ENCODE measurements at regions not wholly inside any gene's neighbourhood (a gene's known extent, or its start where the extent isn't known, plus 50 kb on each side); places are given as distances from the start of the nearest gene placed in this dataset.

DNA sequence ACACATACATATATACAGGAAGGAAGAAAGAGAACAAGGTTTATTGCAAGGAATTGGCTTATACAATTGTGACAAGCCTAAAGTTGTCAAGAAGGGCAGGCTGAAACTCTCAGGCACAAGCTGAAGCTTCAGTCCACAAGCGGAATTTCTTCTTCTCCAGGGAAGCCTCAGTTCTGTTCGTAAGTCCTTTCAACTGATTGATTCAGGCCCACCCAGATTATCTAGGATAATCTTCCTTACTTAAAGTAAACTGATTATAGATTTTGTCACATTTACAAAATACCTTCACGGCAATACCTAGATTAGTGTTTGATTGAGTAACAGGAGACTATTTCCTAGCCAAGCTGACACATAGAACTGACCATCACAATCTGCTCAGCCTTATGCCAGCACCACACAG is 81.5 kb upstream of the TMEM260 start:
- Histone ChIP-seq H3K9me3 (ENCODE audit: insufficient read depth, low read depth, low read length) (no peaks in the 10 kb centered on the region), H3K4me1 (ENCODE audit: insufficient read depth, low read length) (no peaks in the 10 kb centered on the region), H3K9ac (ENCODE audit: low read length) (no peak overlapping the region), H3K36me3 (ENCODE audit: insufficient read depth, low read length) (no peaks in the 10 kb centered on the region), H4K20me1 (ENCODE audit: insufficient read depth, low read length) (no peaks in the 10 kb centered on the region), H3K27me3 (ENCODE audit: insufficient read depth, low read length) (peaks cover 3% of the 10 kb centered on the region), H2AFZ (ENCODE audit: low read depth, low read length) (no peak overlapping the region), H3K27ac (ENCODE audit: low read depth, low read length) (no peak overlapping the region), H3K4me3 (ENCODE audit: insufficient read depth, low read depth, low read length) (no peak overlapping the region), H3K4me2 (ENCODE audit: low read length) (no peak overlapping the region), H3K79me2 (ENCODE audit: insufficient read depth, low read length) (no peaks in the 10 kb centered on the region)
- H3K4me1 Mint-ChIP-seq (ENCODE audit: low read depth, unreplicated experiment), result peaks cover 2% of the 10 kb centered on the region
- DNase-seq (ENCODE audit: low read depth) (no peak), FAIRE-seq (no peak)
- no peaks in the 10 kb centered on the region for H3K36me3 Mint-ChIP-seq (ENCODE audit: low read depth, unreplicated experiment)
- no peaks in the 10 kb centered on the region for H3K9me3 Mint-ChIP-seq (ENCODE audit: unreplicated experiment)
- peaks cover 9% of the 10 kb centered on the region for H3K27me3 Mint-ChIP-seq (ENCODE audit: low read depth, unreplicated experiment)
- TF ChIP-seq, protein P1, sequence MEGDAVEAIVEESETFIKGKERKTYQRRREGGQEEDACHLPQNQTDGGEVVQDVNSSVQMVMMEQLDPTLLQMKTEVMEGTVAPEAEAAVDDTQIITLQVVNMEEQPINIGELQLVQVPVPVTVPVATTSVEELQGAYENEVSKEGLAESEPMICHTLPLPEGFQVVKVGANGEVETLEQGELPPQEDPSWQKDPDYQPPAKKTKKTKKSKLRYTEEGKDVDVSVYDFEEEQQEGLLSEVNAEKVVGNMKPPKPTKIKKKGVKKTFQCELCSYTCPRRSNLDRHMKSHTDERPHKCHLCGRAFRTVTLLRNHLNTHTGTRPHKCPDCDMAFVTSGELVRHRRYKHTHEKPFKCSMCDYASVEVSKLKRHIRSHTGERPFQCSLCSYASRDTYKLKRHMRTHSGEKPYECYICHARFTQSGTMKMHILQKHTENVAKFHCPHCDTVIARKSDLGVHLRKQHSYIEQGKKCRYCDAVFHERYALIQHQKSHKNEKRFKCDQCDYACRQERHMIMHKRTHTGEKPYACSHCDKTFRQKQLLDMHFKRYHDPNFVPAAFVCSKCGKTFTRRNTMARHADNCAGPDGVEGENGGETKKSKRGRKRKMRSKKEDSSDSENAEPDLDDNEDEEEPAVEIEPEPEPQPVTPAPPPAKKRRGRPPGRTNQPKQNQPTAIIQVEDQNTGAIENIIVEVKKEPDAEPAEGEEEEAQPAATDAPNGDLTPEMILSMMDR (IDR thresholded peaks at IDR 0.05; ENCODE audit: insufficient read depth, low read depth, low read length), result no peak
- no peak for TF ChIP-seq EZH2 (IDR thresholded peaks at IDR 0.05; ENCODE audit: insufficient read depth, low read length)
- H3K27ac Mint-ChIP-seq (ENCODE audit: unreplicated experiment), result no peak overlapping the region
- H3K4me3 Mint-ChIP-seq (ENCODE audit: unreplicated experiment), result no peak overlapping the region

DNA sequence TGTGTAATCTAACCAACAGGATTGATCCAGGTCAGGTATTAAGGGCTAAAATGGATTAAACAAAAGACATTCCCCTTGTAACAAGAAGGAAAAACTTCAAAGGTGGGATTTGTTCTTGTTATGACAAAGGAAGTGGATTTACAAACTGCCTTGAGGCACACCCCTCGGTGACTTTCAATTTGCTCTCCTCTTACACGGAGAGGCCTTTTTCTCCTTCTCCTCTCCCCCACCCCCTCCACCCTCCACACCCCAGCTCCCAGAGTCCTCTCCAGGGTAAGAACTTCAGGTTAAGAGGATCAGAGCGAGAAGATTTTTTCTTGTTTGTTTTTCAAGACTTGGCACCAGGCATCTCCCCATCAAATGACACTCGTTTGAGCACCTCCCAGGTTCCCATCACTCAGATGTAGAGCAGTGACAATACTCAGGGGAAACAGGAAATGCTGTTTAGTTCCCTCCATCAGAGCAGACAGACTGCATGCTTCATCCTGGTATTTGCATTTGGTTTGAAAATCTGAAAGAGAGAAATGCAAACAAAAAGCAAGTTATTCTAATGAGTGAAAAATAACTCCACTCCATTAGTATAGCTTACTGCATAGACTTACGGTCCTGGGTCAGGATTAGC is 77.6 kb upstream of the TMEM260 start:
- no peaks in the 10 kb centered on the region for H4K20me1 ChIP-seq (ENCODE audit: insufficient read depth, low read length)
- no peaks in the 10 kb centered on the region for H3K4me1 Mint-ChIP-seq (ENCODE audit: low read depth, unreplicated experiment)
- H3K4me2 ChIP-seq (ENCODE audit: low read length), result no peak overlapping the region
- no peak for TF ChIP-seq EZH2 (IDR thresholded peaks at IDR 0.05; ENCODE audit: insufficient read depth, low read length)
- TF ChIP-seq, protein P1 (IDR thresholded peaks at IDR 0.05; ENCODE audit: insufficient read depth, low read depth, low read length), result no peak
- no peak overlapping the region for H3K4me3 ChIP-seq (ENCODE audit: insufficient read depth, low read depth, low read length)
- H3K27ac ChIP-seq (ENCODE audit: low read depth, low read length), result no peak overlapping the region
- FAIRE-seq (no peak), DNase-seq (ENCODE audit: low read depth) (no peak)
- H3K36me3 ChIP-seq (ENCODE audit: insufficient read depth, low read length), result no peaks in the 10 kb centered on the region
- no peak overlapping the region for H3K9ac ChIP-seq (ENCODE audit: low read length)
- H3K27me3 ChIP-seq (ENCODE audit: insufficient read depth, low read length), result peaks cover 8% of the 10 kb centered on the region
- H3K27ac Mint-ChIP-seq (ENCODE audit: unreplicated experiment), result no peak overlapping the region
- no peaks in the 10 kb centered on the region for H3K36me3 Mint-ChIP-seq (ENCODE audit: low read depth, unreplicated experiment)
- no peak overlapping the region for H3K4me3 Mint-ChIP-seq (ENCODE audit: unreplicated experiment)
- H3K79me2 ChIP-seq (ENCODE audit: insufficient read depth, low read length), result no peaks in the 10 kb centered on the region
- H2AFZ ChIP-seq (ENCODE audit: low read depth, low read length), result no peak overlapping the region
- no peaks in the 10 kb centered on the region for H3K4me1 ChIP-seq (ENCODE audit: insufficient read depth, low read length)
- no peaks in the 10 kb centered on the region for H3K9me3 ChIP-seq (ENCODE audit: insufficient read depth, low read depth, low read length)
- no peaks in the 10 kb centered on the region for H3K9me3 Mint-ChIP-seq (ENCODE audit: unreplicated experiment)
- peaks cover 8% of the 10 kb centered on the region for H3K27me3 Mint-ChIP-seq (ENCODE audit: low read depth, unreplicated experiment)

DNA sequence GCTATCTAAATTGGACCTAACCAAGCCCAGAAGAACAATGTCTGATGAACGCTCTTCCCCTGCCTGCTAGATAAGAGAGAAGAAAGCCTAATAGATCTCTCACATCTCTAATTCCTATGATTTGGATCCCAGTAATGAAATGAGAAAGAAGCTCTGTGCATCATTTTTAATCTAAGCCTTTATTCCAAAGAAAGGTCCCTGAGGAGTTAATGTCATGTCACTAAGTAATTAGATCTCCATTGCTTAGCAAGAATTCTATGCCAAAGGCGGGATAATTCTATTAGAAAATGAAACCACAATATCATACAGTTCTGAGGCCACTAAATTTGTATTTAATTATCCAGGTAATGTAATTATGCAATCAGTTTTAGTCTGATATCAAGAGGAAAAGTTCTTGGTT is 74.2 kb upstream of the TMEM260 start:
- no peaks in the 10 kb centered on the region for H3K9me3 ChIP-seq (ENCODE audit: insufficient read depth, low read depth, low read length)
- H3K27me3 ChIP-seq (ENCODE audit: insufficient read depth, low read length), result peaks cover 8% of the 10 kb centered on the region
- FAIRE-seq (no peak), DNase-seq (ENCODE audit: low read depth) (no peak)
- H3K36me3 Mint-ChIP-seq (ENCODE audit: low read depth, unreplicated experiment), result no peaks in the 10 kb centered on the region
- peaks cover 8% of the 10 kb centered on the region for H3K27me3 Mint-ChIP-seq (ENCODE audit: low read depth, unreplicated experiment)
- no peak overlapping the region for H3K27ac ChIP-seq (ENCODE audit: low read depth, low read length)
- no peaks in the 10 kb centered on the region for H4K20me1 ChIP-seq (ENCODE audit: insufficient read depth, low read length)
- H3K4me2 ChIP-seq (ENCODE audit: low read length), result no peak overlapping the region
- H3K4me1 ChIP-seq (ENCODE audit: insufficient read depth, low read length), result no peaks in the 10 kb centered on the region
- H3K4me1 Mint-ChIP-seq (ENCODE audit: low read depth, unreplicated experiment), result no peaks in the 10 kb centered on the region
- TF ChIP-seq, protein P1 (IDR thresholded peaks at IDR 0.05; ENCODE audit: insufficient read depth, low read depth, low read length), result no peak
- TF ChIP-seq EZH2 (IDR thresholded peaks at IDR 0.05; ENCODE audit: insufficient read depth, low read length), result no peak
- no peak overlapping the region for H2AFZ ChIP-seq (ENCODE audit: low read depth, low read length)
- H3K4me3 ChIP-seq (ENCODE audit: insufficient read depth, low read depth, low read length), result no peak overlapping the region
- no peaks in the 10 kb centered on the region for H3K9me3 Mint-ChIP-seq (ENCODE audit: unreplicated experiment)
- no peak overlapping the region for H3K27ac Mint-ChIP-seq (ENCODE audit: unreplicated experiment)
- H3K9ac ChIP-seq (ENCODE audit: low read length), result no peak overlapping the region
- H3K4me3 Mint-ChIP-seq (ENCODE audit: unreplicated experiment), result no peak overlapping the region
- no peaks in the 10 kb centered on the region for H3K79me2 ChIP-seq (ENCODE audit: insufficient read depth, low read length)
- no peaks in the 10 kb centered on the region for H3K36me3 ChIP-seq (ENCODE audit: insufficient read depth, low read length)

All from astrocyte (in vitro differentiated cells and primary cell).